ENCODE measurements at regions not wholly inside any gene's neighbourhood (a gene's known extent, or its start where the extent isn't known, plus 50 kb on each side); places are given as distances from the start of the nearest gene placed in this dataset.

GRCh38 chr4:122973465-122973864 is 51.1 kb upstream of the NUDT6 start:
- CTCF ChIA-PET: no interaction called here
- no peaks in the 10 kb centered on the region for H3K27me3 ChIP-seq (replicated peaks; ENCODE audit: insufficient read depth, low read depth, low read length, poor library complexity)
- no peak overlapping the region for H3K4me3 ChIP-seq (ENCODE audit: low read depth, low read length, poor library complexity, severe bottlenecking)
- H3K9me3 ChIP-seq (ENCODE audit: low read depth, low read length, poor library complexity, severe bottlenecking): peaks cover 17% of the 10 kb centered on the region
- TF ChIP-seq EZH2 (IDR thresholded peaks at IDR 0.05; ENCODE audit: borderline replicate concordance, low read depth, low read length, poor library complexity, severe bottlenecking): no peak
- TF ChIP-seq CTCF (conservative IDR thresholded peaks at IDR 0.05; ENCODE audit: low read depth, low read length): no peak
- no TSS peak for BruUV-seq (replicated peaks)
- peaks cover 3% of the 10 kb centered on the region for H3K4me1 ChIP-seq (ENCODE audit: insufficient read depth, low read length, poor library complexity, severe bottlenecking)
- intact Hi-C loops (cut with micrococcal nuclease; ENCODE audit: unreplicated experiment): no loop called here
- H3K36me3 ChIP-seq (ENCODE audit: insufficient read depth, low read length, poor library complexity, severe bottlenecking): peaks cover 12% of the 10 kb centered on the region
- no peak overlapping the region for H3K27ac ChIP-seq (ENCODE audit: low read depth, low read length, poor library complexity, severe bottlenecking)
- POLR2A ChIA-PET (ENCODE audit: low non-redundant PET): no interaction called here
- DNase-seq (ENCODE audit: low spot score): no peak

GRCh38 chr4:122976111-122976510 is 53.7 kb upstream of the NUDT6 start:
- no TSS peak for BruUV-seq (replicated peaks)
- no peaks in the 10 kb centered on the region for H3K4me1 ChIP-seq (ENCODE audit: insufficient read depth, low read length, poor library complexity, severe bottlenecking)
- peaks cover 36% of the 10 kb centered on the region for H3K36me3 ChIP-seq (ENCODE audit: insufficient read depth, low read length, poor library complexity, severe bottlenecking)
- intact Hi-C loops (cut with micrococcal nuclease; ENCODE audit: unreplicated experiment): no loop called here
- H3K4me3 ChIP-seq (ENCODE audit: low read depth, low read length, poor library complexity, severe bottlenecking): no peak overlapping the region
- peaks cover 22% of the 10 kb centered on the region for H3K9me3 ChIP-seq (ENCODE audit: low read depth, low read length, poor library complexity, severe bottlenecking)
- ChIA-PET CTCF (no interaction called here), POLR2A (ENCODE audit: low non-redundant PET) (no interaction called here)
- no peak overlapping the region for H3K27ac ChIP-seq (ENCODE audit: low read depth, low read length, poor library complexity, severe bottlenecking)
- no peaks in the 10 kb centered on the region for H3K27me3 ChIP-seq (replicated peaks; ENCODE audit: insufficient read depth, low read depth, low read length, poor library complexity)
- DNase-seq (ENCODE audit: low spot score): no peak
- TF ChIP-seq CTCF (conservative IDR thresholded peaks at IDR 0.05; ENCODE audit: low read depth, low read length): no peak
- TF ChIP-seq EZH2 (IDR thresholded peaks at IDR 0.05; ENCODE audit: borderline replicate concordance, low read depth, low read length, poor library complexity, severe bottlenecking): no peak

GRCh38 chr4:122977103-122977502 is 54.7 kb upstream of the NUDT6 start:
- no TSS peak for BruUV-seq (replicated peaks)
- Histone ChIP-seq H3K27me3 (replicated peaks; ENCODE audit: insufficient read depth, low read depth, low read length, poor library complexity) (no peaks in the 10 kb centered on the region), H3K9me3 (ENCODE audit: low read depth, low read length, poor library complexity, severe bottlenecking) (peaks cover 22% of the 10 kb centered on the region), H3K36me3 (ENCODE audit: insufficient read depth, low read length, poor library complexity, severe bottlenecking) (peaks cover 36% of the 10 kb centered on the region), H3K27ac (ENCODE audit: low read depth, low read length, poor library complexity, severe bottlenecking) (no peak overlapping the region), H3K4me3 (ENCODE audit: low read depth, low read length, poor library complexity, severe bottlenecking) (no peak overlapping the region), H3K4me1 (ENCODE audit: insufficient read depth, low read length, poor library complexity, severe bottlenecking) (no peaks in the 10 kb centered on the region)
- POLR2A ChIA-PET (ENCODE audit: low non-redundant PET): interaction anchor here (0.6 kb wide), 1 partner anchor 613 kb away, joined by 3 read pairs; no protein-coding TSS in a partner anchor
- CTCF ChIA-PET: no interaction called here
- intact Hi-C loops (cut with micrococcal nuclease; ENCODE audit: unreplicated experiment): no loop called here
- DNase-seq (ENCODE audit: low spot score): no peak
- no peak for TF ChIP-seq CTCF (conservative IDR thresholded peaks at IDR 0.05; ENCODE audit: low read depth, low read length)
- no peak for TF ChIP-seq EZH2 (IDR thresholded peaks at IDR 0.05; ENCODE audit: borderline replicate concordance, low read depth, low read length, poor library complexity, severe bottlenecking)

All from A673 (cell line).